Liver (tissue), 3 donors: ENCODE measurements at regions not wholly inside any gene's neighbourhood (a gene's known extent, or its start where the extent isn't known, plus 50 kb on each side); places are given as distances from the start of the nearest gene placed in this dataset.

Experiments used
- TAF1 ChIP-seq: conservative IDR thresholded peaks from 2 replicates; pipeline ENCODE4 v1.6.1; 2016; ENCODE audit warnings: antibody characterized with exemption, mild to moderate bottlenecking
- TF ChIP-seq, protein P1 (sequence below): fragments of 150-350 bp; IDR thresholded peaks from 2 replicates; pipeline ENCODE4 v1.5.1; 2017; ENCODE audit warnings: improper control_type of control experiment, low read depth, low read length; ENCODE audit not compliant: missing input control
- TF ChIP-seq, protein P2 (sequence below): IDR thresholded peaks from 2 replicates; pipeline ENCODE4 v1.6.1; 2016; ENCODE audit warnings: antibody characterized with exemption
- donor health status: healthy.
- donor health status: healthy.

DNA sequence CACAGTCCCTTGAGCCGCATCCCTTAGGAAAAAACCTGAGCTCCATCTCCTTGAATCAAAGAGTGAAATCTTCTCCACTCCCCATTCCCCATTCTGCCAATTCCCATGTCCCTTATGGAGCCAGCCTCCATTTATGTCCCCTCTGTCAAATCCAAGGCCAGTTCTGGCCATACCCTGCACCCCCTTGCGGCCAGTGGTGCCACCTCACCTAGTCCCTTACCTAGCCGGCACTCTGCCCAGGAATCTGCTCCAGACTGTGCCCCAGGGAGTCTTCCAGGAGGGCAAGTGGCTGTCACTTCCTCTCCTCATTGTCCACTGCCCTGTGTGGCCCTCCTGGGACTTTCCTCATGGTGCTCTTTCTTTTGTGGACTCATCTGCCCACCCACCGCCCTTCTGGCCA, 195.4 kb upstream of the RMP24 start:
- TF ChIP-seq, protein P1, sequence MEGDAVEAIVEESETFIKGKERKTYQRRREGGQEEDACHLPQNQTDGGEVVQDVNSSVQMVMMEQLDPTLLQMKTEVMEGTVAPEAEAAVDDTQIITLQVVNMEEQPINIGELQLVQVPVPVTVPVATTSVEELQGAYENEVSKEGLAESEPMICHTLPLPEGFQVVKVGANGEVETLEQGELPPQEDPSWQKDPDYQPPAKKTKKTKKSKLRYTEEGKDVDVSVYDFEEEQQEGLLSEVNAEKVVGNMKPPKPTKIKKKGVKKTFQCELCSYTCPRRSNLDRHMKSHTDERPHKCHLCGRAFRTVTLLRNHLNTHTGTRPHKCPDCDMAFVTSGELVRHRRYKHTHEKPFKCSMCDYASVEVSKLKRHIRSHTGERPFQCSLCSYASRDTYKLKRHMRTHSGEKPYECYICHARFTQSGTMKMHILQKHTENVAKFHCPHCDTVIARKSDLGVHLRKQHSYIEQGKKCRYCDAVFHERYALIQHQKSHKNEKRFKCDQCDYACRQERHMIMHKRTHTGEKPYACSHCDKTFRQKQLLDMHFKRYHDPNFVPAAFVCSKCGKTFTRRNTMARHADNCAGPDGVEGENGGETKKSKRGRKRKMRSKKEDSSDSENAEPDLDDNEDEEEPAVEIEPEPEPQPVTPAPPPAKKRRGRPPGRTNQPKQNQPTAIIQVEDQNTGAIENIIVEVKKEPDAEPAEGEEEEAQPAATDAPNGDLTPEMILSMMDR = no peak
- TF ChIP-seq, protein P2, sequence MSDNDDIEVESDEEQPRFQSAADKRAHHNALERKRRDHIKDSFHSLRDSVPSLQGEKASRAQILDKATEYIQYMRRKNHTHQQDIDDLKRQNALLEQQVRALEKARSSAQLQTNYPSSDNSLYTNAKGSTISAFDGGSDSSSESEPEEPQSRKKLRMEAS = no peak
- no peak for TF ChIP-seq TAF1
